Stomach (tissue), 8 donors: ENCODE measurements at regions not wholly inside any gene's neighbourhood (a gene's known extent, or its start where the extent isn't known, plus 50 kb on each side); places are given as distances from the start of the nearest gene placed in this dataset.

Experiments used
- DNase-seq, 2 donors: peaks; one replicate each; pipeline versions ENCODE4 v3.0.0 to v3.0.0-alpha.2; 2013 to 2019
- H3K27ac ChIP-seq, 5 donors: fragments of 200-600 bp in 4 of 5; sonication (generic) in 4 of 5; one replicate each; pipeline ENCODE4 v1.5.1; 2013 to 2019; ENCODE audit warnings: mild to moderate bottlenecking in 1 of 5, moderate library complexity in 1 of 5
- H3K27me3 ChIP-seq, 3 donors: fragments of 200-600 bp; sonication (generic); one replicate each; pipeline ENCODE4 v1.5.1; 2017 to 2019; ENCODE audit warnings: mixed run types in 1 of 3
- H3K36me3 ChIP-seq, 4 donors: fragments of 200-600 bp; sonication (generic); 1 replicate in 3 of 4; 2 replicates in 1 of 4; pipeline ENCODE4 v1.5.1; 2016 to 2019
- H3K4me1 ChIP-seq, 4 donors: fragments of 200-600 bp; sonication (generic); one replicate each; pipeline ENCODE4 v1.5.1; 2016 to 2019
- H3K4me3 ChIP-seq, 4 donors: fragments of 200-600 bp; sonication (generic) in 3 of 4; one replicate each; pipeline ENCODE4 v1.5.1; 2016 to 2019; ENCODE audit warnings: mild to moderate bottlenecking in 1 of 4
- H3K9me3 ChIP-seq, 4 donors: fragments of 200-600 bp; sonication (generic); one replicate each; pipeline ENCODE4 v1.5.1; 2016 to 2019
- EP300 ChIP-seq: sonication (generic); formaldehyde crosslinking; IDR thresholded peaks from one replicate; pipeline ENCODE4 v1.6.1; 2017; ENCODE audit warnings: antibody characterized with exemption
- POLR2A ChIP-seq, 4 donors: fragments of 450-650 bp; IDR thresholded peaks; one replicate each; pipeline ENCODE4 v1.6.1; 2016; ENCODE audit warnings: antibody characterized with exemption in 4 of 4, control low read depth in 2 of 4, mild to moderate bottlenecking in 1 of 4, moderate library complexity in 1 of 4
- POLR2AphosphoS5 ChIP-seq, 3 donors: sonication (generic); formaldehyde crosslinking; IDR thresholded peaks; one replicate each; pipeline ENCODE4 v1.6.1; 2016; ENCODE audit warnings: antibody characterized with exemption in 3 of 3
- WGBS, 5 donors: extraction: QIAGEN DNeasy Blood & Tissue Kit in 3 of 5; methylation state at CpG; one replicate each; pipeline versions ENCODE4 v1.1.5 to v1.1.7; 2013 to 2018; 5-methylcytosine and 5-hydroxymethylcytosine counted together
- intact Hi-C: fragments of 100-400 bp; cut with DNase I; formaldehyde crosslinking; loops from one replicate; pipeline ENCODE4 v1.15.1; 2023; ENCODE audit warnings: low total_unique reads
- TF ChIP-seq, protein P1 (sequence below), 7 experiments: fragments of 450-650 bp in 4 of 7; fragments of 200-600 bp in 3 of 7; sonication (generic) in 3 of 7; IDR thresholded peaks; one replicate each; pipeline ENCODE4 v1.5.1; 2016 to 2019; ENCODE audit warnings: antibody characterized with exemption in 7 of 7, control low read depth in 2 of 7, mild to moderate bottlenecking in 1 of 7
- donor health status: healthy with polysubstance abuse.
- donor health status: Bipolar disorder and iron deficiency.
- donor health status: healthy.

DNA sequence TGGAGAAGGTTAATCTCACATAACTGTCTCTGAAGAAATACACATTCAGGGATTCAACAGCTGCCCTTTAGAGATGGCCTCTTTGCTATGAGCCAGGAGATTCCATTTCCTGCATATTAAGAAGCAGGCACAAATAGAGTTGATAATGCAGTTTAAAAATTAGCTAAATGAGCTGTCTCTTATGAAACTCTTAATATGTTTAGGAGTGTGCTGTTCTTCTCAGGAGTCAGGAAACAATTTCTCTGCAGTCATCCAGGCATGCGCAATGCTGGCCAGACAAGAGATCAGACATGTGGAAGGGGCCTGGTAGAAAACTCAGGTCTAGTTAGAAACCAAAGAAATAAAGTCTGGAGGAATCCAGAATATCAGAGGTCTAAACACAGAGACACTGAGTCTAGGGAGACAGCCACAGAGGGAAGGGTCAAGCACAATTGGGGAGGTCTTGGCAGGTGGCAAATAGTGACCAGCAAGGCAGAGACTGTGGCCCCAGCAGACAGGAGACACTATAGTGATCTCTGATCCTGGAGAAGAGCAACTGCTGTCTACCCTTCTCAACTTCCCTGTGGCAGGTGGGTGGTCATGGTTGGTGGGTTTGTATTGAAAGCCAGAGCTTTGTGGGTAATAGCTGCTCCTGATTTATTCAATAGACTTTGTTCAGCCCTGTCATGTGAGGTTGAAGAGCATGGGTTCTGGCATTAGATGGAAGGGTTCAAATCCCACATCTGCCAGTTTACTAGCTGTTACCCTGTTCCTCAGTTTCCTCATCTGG, 185.8 kb upstream of the RMST start:
- TF ChIP-seq, protein P1, sequence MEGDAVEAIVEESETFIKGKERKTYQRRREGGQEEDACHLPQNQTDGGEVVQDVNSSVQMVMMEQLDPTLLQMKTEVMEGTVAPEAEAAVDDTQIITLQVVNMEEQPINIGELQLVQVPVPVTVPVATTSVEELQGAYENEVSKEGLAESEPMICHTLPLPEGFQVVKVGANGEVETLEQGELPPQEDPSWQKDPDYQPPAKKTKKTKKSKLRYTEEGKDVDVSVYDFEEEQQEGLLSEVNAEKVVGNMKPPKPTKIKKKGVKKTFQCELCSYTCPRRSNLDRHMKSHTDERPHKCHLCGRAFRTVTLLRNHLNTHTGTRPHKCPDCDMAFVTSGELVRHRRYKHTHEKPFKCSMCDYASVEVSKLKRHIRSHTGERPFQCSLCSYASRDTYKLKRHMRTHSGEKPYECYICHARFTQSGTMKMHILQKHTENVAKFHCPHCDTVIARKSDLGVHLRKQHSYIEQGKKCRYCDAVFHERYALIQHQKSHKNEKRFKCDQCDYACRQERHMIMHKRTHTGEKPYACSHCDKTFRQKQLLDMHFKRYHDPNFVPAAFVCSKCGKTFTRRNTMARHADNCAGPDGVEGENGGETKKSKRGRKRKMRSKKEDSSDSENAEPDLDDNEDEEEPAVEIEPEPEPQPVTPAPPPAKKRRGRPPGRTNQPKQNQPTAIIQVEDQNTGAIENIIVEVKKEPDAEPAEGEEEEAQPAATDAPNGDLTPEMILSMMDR (IDR thresholded peaks at IDR 0.05): no peak
- no peak for TF ChIP-seq EP300
- no peak for TF ChIP-seq POLR2AphosphoS5 (IDR thresholded peaks at IDR 0.05)
- WGBS, 5 donors: 87 to 97% (median 92%) methylated on average over 1 of the region's 1 CpG
- Histone ChIP-seq H3K27ac (no peak overlapping the region), H3K9me3 (peaks cover 0 to 7% (median 4%) of the 10 kb centered on the region in 4 donors), H3K27me3 (peaks cover 0 to 15% (median 5%) of the 10 kb centered on the region in 3 donors), H3K4me3 (no peak overlapping the region), H3K36me3 (no peaks in the 10 kb centered on the region), H3K4me1 (peaks cover 0 to 16% (median 0%) of the 10 kb centered on the region in 4 donors)
- intact Hi-C loops: no loop called here
- peak in 1 of 2 donors; percentile 20 for DNase-seq

DNA sequence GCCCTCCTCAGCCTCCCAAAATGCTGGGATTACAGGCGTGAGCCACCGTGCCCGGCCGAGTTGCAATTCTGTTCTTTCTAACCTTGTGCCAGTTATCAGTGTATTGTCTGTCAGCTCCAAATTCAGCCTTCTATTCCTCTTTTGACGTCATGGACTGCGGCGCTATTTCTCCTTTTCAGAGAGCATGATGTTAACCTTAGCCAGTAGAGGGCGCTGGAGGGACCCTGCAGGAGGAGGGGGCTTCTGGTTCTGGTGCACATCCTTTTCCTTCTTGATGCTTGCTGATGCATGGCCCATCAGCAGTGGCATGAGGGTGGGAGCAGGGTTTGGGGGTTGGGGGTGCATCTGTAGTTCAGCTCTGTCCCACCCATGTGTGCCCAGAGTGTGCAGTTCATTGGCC, 179.3 kb upstream of the RMST start:
- H3K4me3 ChIP-seq: no peak overlapping the region
- 81 to 88% (median 85%) methylated on average over 8 of the region's 8 CpGs for WGBS, 5 donors
- H3K27me3 ChIP-seq: no peaks in the 10 kb centered on the region
- H3K36me3 ChIP-seq: no peaks in the 10 kb centered on the region
- H3K27ac ChIP-seq: no peak overlapping the region
- H3K4me1 ChIP-seq: no peaks in the 10 kb centered on the region
- intact Hi-C loops: no loop called here
- TF ChIP-seq POLR2A (IDR thresholded peaks at IDR 0.05) (no peak), POLR2AphosphoS5 (IDR thresholded peaks at IDR 0.05) (no peak), EP300 (no peak)
- TF ChIP-seq, protein P1 (IDR thresholded peaks at IDR 0.05): no peak
- H3K9me3 ChIP-seq: no peaks in the 10 kb centered on the region
- no peak for DNase-seq

DNA sequence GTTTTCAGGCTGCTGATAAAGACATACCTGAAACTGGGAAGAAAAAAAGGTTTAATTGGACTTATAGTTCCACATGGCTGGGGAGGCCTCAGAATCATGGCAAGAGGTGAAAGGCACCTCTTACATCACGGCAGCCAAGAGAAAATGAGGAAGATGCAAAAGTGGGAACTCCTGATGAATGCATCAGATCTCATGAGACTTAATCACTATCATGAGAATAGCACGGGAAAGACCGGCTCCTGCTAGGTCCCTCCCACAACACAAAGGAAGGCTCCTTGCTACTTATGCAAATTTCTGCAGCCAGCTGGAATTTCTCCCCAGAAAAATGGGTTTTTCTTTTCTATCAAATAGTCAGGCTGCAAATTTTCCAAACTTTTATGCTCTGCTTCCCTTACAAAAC, 174.1 kb upstream of the RMST start:
- H3K27me3 ChIP-seq: no peaks in the 10 kb centered on the region
- H3K27ac ChIP-seq: no peak overlapping the region
- TF ChIP-seq, protein P1 (IDR thresholded peaks at IDR 0.05): no peak
- TF ChIP-seq EP300 (no peak), POLR2A (IDR thresholded peaks at IDR 0.05) (no peak), POLR2AphosphoS5 (IDR thresholded peaks at IDR 0.05) (no peak)
- no peak for DNase-seq
- WGBS, 5 donors: 68 to 79% (median 72%) methylated on average over 3 of the region's 3 CpGs
- no peak overlapping the region for H3K4me3 ChIP-seq
- intact Hi-C loops: no loop called here
- H3K9me3 ChIP-seq: no peaks in the 10 kb centered on the region
- H3K4me1 ChIP-seq: no peaks in the 10 kb centered on the region
- no peaks in the 10 kb centered on the region for H3K36me3 ChIP-seq

DNA sequence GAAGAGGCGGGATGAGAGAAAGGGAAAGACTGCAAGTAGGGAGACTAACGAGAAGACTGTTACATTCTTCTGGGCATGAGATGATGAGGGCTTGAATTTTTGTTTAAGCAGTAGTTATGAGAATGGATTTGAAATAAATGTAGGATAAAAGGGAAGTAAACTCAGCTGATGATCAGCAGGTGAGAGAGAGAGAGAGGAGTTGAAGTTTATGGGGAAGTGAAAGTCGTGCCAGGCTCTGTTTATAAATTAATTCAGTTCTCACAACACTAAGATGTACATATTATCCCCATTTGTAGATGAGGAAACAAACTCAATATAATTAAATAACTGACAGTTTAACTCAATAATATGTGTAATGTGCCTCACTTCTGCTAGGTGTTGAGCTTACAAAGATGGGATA, 170.0 kb upstream of the RMST start:
- no peak for DNase-seq
- Histone ChIP-seq H3K4me3 (no peak overlapping the region), H3K27ac (no peak overlapping the region), H3K36me3 (no peaks in the 10 kb centered on the region), H3K27me3 (no peaks in the 10 kb centered on the region), H3K9me3 (peaks cover 0 to 21% (median 5%) of the 10 kb centered on the region in 4 donors), H3K4me1 (no peaks in the 10 kb centered on the region)
- 74 to 82% (median 75%) methylated on average over 3 of the region's 3 CpGs for WGBS, 5 donors
- intact Hi-C loops: no loop called here
- TF ChIP-seq POLR2AphosphoS5 (IDR thresholded peaks at IDR 0.05): no peak
- no peak for TF ChIP-seq POLR2A (IDR thresholded peaks at IDR 0.05)
- TF ChIP-seq, protein P1 (IDR thresholded peaks at IDR 0.05): no peak
- no peak for TF ChIP-seq EP300
